ENCODE measurements at regions not wholly inside any gene's neighbourhood (a gene's known extent, or its start where the extent isn't known, plus 50 kb on each side); places are given as distances from the start of the nearest gene placed in this dataset.
"Not testable (repeated sequence)": the region's sequence is repeated elsewhere in the genome, so short reads cannot be mapped to it uniquely, and the experiment has no call there.

DNA sequence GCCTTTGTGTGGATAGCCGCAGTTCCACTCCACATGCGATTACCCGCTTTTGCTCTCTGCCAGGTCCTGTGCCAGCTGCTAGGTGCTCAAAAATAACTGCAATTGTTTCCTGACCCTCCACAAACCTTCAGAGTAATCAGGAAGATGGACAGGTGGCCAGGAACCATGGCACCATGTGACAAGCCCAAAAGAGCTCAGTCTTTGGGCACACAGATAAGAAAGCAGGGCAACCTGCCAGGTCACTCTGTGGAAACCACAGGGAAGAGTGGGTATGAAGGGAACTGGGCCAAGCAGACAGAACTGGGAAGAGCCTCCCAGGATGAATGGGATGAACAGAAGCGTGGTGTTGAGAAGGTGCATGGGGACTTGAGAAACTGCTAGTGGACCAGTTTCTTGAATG, 79.4 kb upstream of the AGAP1 start:
- DNase-seq = no peak

DNA sequence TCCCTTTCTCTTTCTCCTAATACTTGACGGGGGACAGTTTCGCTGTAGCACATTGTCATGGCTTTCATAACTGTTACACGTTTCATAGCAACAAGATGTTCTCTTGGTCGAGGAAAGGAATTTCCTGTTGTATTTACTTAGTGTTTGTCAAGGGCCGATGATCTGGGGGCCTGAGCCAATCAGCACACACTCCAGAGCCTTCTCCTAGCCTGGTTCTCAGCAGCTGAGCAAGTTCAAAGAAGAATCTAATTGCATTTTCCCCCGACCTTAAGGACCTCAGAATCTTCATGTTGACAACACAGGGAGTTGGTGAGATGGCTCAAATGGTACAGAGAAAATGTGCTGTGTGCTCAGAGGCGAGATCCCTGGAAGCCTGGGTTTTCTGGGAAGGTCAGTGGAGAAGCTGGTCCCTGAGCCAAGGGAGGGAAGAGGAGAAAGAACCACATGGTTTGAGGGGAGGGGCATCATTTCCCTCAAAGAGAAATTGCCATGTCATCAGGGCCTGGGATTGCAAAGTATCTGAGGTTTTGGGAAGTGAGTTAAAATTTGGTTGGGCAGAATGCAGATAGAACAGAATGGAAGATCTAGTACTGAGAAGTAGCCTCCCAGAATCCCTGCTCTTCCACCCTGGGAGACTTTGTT, 76.9 kb upstream of the AGAP1 start:
- DNase-seq = no peak

DNA sequence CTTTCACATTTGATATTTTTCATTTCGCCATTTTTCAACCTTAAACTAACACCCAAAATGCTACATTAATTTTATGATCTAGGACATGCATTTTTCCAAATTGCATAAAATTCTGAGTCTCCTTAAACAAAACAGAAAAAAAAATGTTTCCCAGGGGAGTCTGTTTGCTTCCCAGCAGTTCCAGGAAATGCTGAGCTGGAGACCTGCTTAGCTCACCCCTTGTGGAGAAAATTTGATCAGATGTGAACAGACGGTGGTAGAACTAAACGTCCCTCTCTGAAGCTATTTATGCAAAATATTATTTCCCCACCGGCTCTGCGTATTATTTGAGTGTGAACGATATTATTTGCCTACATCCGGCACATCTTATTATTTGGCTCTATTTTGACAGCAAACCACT, 74.9 kb upstream of the AGAP1 start:
- no peak for DNase-seq

DNA sequence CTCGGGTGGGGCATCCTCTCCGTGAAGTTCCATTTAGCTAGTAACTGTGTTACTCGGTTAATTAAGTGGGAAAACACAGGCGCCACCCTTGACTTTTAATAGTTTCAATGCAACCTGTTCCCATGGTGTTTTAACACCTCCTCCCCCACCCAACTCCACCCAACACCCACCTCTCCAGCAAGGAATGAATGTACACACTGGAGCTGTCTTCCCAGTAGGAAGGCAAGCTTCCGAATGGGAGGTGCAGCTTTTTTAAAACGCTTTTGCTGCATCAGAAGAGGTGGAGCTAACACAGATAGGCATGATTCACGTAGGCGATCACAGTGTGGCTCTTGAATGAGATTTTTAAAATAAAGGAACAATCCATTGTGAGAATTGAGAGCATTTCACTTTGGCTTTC, 73.8 kb upstream of the AGAP1 start:
- no peak for DNase-seq

DNA sequence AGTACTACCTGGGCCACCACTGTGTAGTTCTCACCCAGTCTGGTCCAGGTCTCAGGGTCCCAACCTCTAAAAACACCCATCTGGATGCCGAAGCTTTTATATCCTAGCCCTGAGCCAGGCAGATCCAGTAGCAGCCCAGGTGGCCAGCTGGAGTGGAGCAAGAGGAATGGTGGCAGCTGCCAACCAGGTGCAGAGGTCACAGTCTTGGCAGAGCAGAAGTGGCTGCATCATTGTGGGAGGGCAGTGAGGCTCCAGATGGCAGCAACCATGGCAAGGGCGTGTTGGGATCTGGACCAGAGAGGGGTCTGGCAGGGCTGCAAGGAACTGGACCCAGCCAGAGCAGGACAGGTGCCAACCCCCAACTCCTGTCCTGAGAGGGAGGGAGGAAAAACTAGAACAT, 72.2 kb upstream of the AGAP1 start:
- no peak for DNase-seq

DNA sequence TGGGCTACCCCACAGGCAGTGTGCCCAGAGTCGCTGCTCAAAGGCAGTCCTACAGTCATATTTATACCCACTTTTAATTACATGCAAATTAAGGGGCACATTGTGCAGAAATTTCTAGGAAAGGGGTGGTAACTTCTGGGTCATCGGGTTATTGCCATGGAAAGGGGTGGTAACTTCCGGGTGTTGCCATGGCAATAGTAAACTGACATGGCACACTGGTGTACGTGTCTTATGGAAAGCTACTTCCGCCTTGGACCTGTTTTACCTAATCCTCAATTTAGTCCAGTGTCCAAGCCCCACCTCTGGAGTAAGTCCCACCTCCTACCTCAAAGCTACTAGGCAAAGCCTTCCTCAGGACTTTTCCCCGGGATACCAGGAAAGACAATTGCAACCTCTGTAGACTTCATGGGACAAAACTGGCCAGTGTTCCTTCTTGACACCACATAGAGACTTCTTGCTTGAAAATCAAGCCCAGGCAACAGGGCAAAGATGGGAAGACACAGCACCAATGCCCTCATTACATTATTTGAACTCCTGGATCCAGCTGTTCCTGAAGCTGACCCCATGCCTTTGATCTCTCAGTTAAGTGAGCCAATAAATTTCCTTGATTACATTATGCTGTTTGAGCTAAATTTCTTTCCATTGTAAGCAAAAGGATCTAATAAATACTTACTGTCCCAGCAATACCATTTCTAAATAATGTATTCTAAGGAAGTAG, 63.3 kb upstream of the AGAP1 start:
- no peak for DNase-seq

DNA sequence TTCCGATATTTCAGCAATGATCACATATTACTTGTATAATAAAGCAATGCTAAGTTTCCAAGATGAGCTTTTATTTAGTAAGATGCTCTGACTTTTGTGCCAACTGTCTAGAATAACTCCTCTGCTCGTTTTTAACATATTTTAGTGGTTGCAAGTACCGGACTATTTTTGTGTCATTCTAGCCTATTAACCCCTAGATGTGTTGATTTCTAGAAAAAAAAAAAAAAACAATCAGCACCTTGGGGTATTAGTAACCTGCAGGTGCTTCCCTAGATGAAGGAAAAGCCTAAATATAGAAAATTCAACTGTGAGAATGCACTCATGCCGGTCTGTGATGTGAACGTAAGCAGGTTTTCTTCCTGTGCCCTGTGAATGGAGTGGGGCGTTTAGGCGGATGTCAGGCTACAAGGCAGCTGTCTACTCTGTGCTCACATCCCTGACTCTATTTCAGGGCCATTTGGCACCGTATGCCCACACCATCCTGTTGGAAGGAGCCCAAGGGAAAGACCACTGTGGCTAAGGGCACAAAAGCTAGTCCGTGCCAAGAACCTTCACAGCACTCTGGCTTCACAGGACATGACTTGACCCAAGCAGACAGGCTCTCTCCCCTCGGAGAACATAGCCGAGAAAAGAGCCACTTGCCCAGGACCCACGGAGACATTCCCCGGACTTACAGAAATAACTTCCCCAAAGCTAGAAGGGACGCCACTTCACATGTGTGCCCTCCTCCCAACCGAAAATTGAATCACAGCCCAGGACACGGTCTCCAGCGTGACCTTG, 60.9 kb upstream of the AGAP1 start:
- no peak for DNase-seq

DNA sequence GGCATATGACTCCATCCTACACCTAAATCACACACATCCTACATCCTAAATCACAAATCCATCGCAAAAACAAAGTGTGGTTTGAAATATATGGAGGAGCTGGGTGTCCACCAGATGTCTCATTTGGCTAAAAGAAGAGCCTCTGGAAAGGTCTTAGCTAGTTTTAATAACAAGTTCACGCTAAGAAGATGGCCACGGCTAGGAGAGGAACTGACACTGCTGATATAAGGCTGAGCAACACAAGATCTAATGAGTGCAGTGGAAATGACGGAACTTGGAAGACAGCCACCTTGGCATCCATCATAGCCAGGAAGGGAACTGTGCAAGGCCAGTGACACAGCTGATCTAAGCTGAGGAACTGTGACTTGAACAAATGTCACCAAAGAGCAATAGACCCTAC, 60.0 kb upstream of the AGAP1 start:
- no peak for DNase-seq

DNA sequence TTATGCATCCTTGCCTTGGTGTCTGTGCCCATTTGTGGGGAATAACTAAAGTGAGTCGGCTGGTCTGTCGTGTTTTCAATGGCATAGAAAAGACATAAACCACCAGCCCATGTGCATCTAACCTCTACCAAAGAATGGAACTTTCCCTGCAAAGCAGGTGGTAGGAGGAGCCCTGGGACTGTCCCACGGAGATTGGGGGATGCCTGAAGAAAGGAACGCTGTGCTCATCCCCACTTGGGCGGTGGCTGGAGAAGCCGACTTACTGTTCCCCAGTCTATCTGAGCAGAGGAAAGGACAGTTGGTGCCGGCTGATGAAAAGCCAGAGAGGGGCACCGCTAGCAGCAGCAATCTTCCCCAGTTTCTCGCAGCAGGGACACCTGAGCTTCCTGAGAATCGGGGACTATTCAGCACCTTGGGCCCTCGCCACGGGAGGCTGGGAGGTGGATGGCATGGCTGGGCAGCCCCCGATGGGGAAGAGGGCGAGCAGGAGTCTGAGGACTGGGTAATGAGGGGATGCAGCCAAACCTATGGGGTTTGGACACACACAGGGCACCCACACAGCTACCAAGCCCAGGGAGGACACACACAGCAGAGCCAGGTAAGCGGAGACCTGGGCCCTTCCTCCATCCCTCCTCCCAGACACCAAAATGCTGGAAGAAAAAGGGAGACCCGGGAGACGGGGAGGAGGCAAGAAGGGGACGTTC, 53.7 kb upstream of the AGAP1 start:
- no peak for DNase-seq

DNA sequence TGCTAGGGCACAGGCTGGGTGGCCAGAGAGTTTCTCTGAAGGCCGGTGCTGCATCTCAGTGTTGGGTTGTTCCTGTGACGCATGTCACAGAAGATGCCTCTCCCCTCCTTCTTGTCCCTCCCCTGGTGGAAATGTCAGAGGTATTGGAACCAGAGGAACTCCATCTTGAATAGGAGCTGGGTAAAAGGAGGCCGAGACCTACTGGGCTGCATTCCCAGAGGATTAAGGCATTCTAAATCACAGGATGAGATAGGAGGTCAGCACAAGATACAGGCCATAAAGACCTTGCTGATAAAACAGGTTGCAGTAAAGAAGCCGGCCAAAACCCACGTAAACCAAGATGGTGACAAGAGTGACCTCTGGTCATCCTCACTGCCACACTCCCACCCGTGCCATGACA, 50.3 kb upstream of the AGAP1 start:
- not testable (repeated sequence) for DNase-seq
